ENCODE measurements at regions not wholly inside any gene's neighbourhood (a gene's known extent, or its start where the extent isn't known, plus 50 kb on each side); places are given as distances from the start of the nearest gene placed in this dataset.

- no peak for DNase-seq (ENCODE audit: low spot score)
Observed at GRCh38 chr4:152112887-152113286, 352.1 kb upstream of the GATB start.

DNA sequence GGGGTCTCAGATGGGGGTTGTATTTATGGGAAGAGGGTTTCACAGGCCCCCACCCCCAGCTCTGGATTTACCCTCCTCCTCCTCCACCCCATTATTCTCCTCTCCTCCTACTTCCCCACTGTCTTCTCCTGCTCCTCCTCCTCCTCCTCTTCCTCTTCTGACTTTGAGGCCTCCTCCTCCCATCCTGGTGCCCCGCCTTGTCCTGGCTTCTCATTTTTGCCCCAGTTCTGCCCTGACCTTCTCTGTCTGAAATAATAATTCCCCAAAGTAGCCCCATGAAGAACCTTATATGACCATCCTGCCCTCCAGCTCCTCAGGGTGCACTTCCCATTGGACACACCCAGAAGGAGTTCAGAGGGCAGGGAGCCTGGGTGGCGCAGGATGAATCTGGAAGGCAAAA is 351.4 kb upstream of the GATB start:
- DNase-seq (ENCODE audit: low spot score) = no peak

DNA sequence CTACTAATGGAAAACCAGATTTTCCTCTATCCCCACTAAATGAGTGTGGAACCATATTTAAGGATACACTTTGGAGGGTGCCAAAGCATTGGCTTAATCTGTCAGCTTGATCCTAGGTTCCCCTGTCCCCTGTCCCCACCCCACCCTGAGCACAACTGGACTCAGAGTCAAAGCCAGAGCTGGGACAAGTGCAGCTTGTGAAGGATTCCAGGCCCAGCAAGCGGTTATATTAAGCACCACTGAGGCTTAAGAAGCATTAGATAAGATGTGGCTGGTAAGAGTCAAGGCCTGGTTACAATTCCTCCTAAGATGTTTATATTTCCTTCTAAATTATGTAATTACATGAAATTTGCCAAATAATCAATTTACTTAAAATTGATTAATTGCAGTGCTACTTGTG is 350.0 kb upstream of the GATB start:
- no peak for DNase-seq (ENCODE audit: low spot score)

GRCh38 chr4:152109531-152110509 is 349.0 kb upstream of the GATB start:
- no peak for DNase-seq (ENCODE audit: low spot score)

DNA sequence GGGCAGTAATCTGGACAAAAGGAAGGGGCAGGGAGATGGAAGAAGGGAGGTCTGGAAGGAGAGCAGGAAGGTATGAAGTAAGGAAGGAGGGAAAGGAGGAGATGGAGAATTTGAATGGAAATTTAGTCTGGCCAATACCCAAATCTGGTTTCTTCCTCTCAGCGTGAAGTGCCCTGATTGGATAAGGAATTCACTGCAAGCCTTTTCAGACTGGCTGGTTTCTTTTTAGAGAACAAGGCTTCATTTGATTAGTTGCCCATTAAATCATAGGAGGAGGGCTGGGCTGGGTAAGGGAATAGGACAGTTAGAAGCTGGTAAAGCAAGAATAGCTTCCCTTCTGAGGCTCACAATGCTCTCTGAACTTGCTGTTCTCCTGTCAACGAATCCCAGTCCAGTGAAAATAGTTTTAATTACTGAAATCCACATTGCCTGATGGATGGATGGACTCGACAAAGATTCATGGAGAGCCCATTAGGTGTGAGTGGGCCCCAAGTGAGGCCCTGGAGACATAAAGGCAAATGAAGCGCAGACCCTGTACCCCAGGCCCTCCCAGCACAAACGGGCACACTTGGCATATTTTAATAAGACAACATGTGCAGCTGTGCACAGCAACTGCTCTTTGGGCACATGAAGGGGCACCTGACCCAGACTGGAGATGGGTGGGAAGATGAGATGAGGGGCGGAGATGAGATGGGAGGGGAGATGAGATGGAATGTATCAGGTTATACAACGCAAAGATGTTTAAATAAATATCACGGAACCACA is 347.1 kb upstream of the GATB start:
- no peak for DNase-seq (ENCODE audit: low spot score)

DNA sequence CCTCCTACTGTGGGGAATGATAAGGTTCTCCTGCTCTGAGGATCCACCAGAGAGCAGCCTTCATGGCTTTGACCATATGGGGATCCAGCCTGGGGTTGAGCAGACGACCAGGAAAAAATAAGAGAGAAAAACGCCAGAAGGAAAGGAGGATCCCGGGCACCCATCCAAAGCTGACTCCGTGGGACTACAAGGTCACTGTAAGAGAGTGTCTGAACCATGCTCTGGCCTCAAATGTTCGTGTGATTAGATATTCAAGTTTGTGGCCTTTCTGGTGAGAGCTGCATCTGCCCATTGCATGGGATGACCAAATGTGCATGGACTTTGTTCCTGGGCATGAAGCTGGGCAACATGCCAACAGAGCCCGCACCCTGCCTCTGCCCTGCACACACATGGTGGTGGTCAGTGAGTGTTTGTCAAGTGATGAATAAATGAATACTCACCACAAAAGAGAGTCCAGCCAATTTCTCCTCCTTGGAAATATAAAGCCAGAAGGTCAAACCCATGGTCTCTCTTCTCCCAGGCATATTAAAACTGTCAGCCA is 346.0 kb upstream of the GATB start:
- no peak for DNase-seq (ENCODE audit: low spot score)

GRCh38 chr4:152106113-152106763 is 345.4 kb upstream of the GATB start:
- DNase-seq (ENCODE audit: low spot score) = peak; percentile 83

DNA sequence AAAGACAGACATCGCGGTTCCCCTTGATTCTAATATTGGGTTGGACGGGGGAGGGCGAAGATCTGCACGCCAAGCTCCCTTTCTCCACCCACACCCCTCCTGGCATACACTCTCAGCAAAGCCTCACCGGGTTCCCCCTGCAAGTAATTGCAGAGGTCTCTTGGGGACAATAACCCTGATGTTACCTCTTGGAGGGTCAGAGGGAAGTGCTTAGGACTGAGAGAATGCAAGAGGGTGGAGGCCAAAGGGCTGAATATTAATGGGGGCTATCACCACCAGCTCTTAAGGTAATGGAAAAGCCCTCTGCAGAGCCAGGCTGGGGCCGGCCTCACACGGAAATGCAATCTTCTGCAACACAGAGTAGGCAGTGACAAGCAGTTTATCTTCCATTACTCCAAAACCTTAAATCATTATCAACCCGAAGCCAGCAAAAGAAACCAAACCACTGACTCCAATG is 344.1 kb upstream of the GATB start:
- DNase-seq (ENCODE audit: low spot score) = no peak

DNA sequence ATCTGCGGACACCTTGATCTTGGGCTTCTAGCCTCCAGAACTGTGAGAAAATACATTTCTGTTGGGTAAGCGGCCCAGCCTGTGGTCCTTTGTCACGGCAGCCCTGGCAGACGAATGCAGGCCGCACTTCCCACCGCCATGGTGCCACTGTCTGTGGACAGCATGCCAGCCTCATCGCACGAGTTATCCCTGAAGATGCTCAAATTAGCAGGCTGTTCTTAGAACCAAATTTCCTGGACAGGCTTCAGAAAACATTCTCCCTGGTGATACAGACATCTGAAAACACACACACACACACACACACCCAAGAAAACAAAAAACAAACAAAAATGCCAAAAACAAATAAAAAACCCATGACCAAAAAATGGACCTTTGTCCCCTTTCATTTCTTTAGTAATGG is 343.5 kb upstream of the GATB start:
- DNase-seq (ENCODE audit: low spot score) = no peak

DNA sequence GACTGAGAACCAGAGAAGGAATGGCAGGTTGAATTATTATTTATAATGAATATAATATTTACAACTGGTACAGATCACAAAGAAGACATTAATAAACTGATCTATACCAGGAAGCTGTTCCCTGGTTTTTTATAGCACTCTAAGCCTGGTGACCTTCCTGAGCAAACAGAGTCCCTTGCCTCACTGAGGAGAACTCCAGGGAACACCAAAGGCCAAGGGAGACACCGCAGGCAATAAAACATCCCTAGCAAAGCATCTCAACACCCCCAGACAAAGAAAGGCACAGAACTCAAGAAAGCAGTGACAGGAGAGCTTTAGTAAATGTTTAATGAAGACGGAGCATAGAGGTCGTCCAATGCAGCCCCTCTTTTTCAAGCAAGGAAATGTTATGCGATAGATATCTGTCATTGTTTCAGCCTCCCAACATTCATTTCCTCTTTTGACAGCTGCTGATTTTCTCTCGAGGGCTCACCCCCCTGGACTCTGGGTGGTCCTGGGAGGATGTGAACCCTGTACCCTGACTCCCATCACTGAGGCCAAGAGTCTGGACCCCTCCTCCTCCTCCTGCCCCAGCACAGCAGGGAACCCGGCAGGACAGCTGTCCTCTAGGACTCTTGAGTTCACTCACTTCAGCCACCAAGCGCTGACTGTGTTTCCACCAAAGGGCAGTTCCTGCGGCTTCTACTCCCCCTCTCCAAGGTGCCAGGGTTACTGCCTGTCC is 342.5 kb upstream of the GATB start:
- no peak for DNase-seq (ENCODE audit: low spot score)

DNA sequence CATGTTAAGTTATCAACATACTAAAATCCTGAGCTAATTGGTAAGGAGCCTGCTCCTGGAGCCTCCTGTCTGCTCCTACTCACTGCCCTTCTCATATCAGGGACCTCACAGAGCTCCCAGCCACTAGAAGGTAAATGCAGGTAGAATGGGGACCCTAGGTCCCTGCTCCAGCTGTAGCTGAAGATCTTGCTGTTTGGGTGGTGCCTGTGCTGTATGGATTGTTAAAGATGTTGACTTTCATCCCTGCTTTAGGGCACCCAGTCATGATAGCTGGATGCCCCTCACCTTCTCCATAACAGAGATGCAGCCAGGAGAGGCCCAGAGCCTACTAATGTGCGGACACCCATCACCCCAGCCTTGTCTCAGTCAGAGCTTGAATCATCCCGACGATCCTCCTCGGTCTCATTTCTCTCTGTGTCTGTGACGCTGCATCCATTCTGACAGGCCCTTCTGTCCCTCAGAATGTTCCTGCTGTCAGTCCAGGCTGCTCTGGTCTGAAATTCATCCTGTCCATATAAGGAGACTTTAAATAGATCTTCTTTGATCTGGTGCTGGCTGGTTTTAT is 341.7 kb upstream of the GATB start:
- DNase-seq (ENCODE audit: low spot score) = no peak

- DNase-seq (ENCODE audit: low spot score) = peak; percentile 24
Observed at GRCh38 chr4:152101556-152102435, 341.0 kb upstream of the GATB start.

GRCh38 chr4:152100379-152101201 is 339.8 kb upstream of the GATB start:
- no peak for DNase-seq (ENCODE audit: low spot score)

DNA sequence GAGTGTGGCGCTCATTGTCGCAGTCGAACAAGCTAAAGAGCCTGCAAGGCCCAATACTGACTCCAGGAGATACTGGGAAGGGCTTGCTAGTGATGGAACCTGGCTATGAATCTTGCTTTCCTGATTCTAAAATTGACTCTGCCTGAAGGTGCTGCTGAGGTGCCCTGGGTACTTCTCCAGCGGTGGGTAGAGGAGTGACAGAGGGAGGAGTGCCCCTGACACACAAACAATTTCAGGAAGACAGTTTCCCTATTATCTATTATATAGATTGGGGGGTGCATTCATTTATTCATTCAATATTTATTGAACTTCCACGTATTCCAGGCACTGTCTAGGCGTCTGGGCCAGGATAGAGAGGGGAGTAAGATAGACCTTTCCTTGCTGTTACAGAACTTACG is 339.2 kb upstream of the GATB start:
- DNase-seq (ENCODE audit: low spot score) = no peak

- DNase-seq (ENCODE audit: low spot score) = no peak
Observed at GRCh38 chr4:152099555-152099954, 338.7 kb upstream of the GATB start.

GRCh38 chr4:152099061-152099425 is 338.2 kb upstream of the GATB start:
- no peak for DNase-seq (ENCODE audit: low spot score)

DNA sequence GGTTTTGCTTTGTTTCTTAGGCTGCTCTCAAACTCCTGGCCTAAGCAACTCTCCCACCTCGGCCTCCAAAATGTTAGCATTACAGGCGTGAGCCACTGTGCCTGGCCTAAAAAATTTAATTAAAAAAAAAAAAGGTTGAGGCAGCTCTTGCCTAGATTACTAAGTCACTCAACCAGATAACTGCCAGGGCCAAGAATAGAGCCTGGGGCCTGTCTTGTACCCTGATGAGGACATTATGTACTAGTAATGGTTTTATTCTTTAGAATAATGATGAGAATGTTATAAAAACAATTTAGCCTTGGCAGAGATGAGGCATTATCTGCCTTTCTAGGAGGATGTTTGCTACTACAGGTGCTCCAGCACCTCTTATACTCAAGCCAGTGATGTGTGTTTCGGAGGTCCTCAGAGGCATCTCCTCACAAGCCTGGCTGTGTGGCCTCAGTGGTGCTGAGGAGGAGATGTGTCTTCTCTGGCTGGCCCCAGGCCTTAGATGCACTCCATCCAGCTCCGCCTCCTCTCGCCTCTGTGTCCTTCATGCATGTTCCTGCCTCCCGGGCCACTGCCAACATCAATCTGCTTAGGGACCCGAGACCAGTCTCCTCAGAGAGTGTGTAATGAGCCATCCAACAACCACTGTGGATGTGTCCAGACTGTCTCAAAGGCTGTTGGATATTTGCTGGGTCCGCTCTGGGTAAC is 337.7 kb upstream of the GATB start:
- DNase-seq (ENCODE audit: low spot score) = no peak

- no peak for DNase-seq (ENCODE audit: low spot score)
Observed at GRCh38 chr4:152097371-152097770, 336.6 kb upstream of the GATB start.

DNA sequence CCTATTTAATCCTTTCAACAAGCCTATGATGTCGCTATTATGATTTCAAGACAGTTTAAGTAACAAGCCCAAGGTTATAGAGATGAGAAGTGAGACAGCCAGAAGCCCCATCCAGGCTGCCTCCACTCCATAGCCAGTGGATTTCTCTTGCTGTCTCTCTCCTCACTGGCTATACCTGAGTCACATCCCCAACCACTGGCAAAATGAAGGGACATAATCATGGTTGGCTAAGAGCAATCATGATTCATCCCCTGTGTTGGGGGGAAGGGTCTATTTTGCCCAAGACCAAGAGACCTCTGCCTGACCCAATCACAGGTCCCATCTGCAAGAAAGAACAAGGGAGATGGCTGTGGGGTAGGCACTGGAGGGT is 334.9 kb upstream of the GATB start:
- no peak for DNase-seq (ENCODE audit: low spot score)

Data from hepatic stellate cell (primary cell).